K562 (cell line): ENCODE measurements at regions not wholly inside any gene's neighbourhood (a gene's known extent, or its start where the extent isn't known, plus 50 kb on each side); places are given as distances from the start of the nearest gene placed in this dataset.

ENCODE experiments used
- ATAC-seq: fragments of 200-7000 bp; cut with Tn5 transposase; 3 replicates; pipeline ENCODE4 v1.9.1; 2020; ENCODE audit warnings: moderate library complexity
- BruUV-seq: library from RNA; stranded (reverse); fragments of 400-500 nt; replicated peaks from 2 replicates; lab custom pipeline; 2021; lab: Mats Ljungman, UMichigan
- CTCF ChIA-PET: fragments of 300-600 bp; formaldehyde crosslinking; extraction: SDS; loops from one replicate; lab custom pipeline; 2021; ENCODE audit warnings: low intra/inter-chr PET ratio; lab: Yijun Ruan, JAX
- POLR2A ChIA-PET: fragments of 300-600, 350-650 bp; sonication (Branson Sonifier 250); formaldehyde crosslinking; extraction: SDS; loops from one replicate; lab custom pipeline; 2021; ENCODE audit warnings: antibody characterized with exemption, inconsistent platforms; lab: Yijun Ruan, JAX
- DNase-seq, 4 experiments: peaks; one replicate each; pipeline versions ENCODE4 v3.0.0 to v3.0.0-alpha.2; 2011 to 2018; ENCODE audit warnings: low spot score in 3 of 4, mixed read lengths in 3 of 4; ENCODE audit errors: extremely low read depth in 1 of 4
- FAIRE-seq: peaks from 2 replicates; lab custom pipeline; 2011; peaks lifted over from hg19 to GRCh38; lab: Jason Lieb, UNC
- H2AFZ ChIP-seq: 2 replicates; pipeline ENCODE4 v1.6.0; 2011; ENCODE audit warnings: low read depth, low read length, control low read depth, inconsistent platforms
- H3K27ac ChIP-seq: fragments of 200-600 bp; 3 replicates; pipeline ENCODE4 v1.8.0; 2011; ENCODE audit warnings: low read depth, mild to moderate bottlenecking, control low read depth, inconsistent platforms, low read length, moderate library complexity, mixed read lengths; ENCODE audit errors: extremely low read depth
- H3K27me3 ChIP-seq, 2 experiments: fragments of 300-600 bp in 1 of 2; 2 replicates in 1 of 2; 3 replicates in 1 of 2; pipeline versions ENCODE4 v1.6.0 to v1.8.0; 2011; ENCODE audit warnings: inconsistent platforms in 2 of 2, low read length in 2 of 2, mild to moderate bottlenecking in 1 of 2, mixed read lengths in 1 of 2, moderate library complexity in 1 of 2; ENCODE audit not compliant: control insufficient read depth in 2 of 2, insufficient read depth in 2 of 2
- H3K36me3 ChIP-seq: fragments of 300-600 bp; 3 replicates; pipeline ENCODE4 v1.8.0; 2011; ENCODE audit warnings: mild to moderate bottlenecking, low read length, inconsistent platforms; ENCODE audit not compliant: control insufficient read depth, insufficient read depth
- H3K4me1 ChIP-seq, 2 experiments: fragments of 200-600 bp in 1 of 2; replicated peaks in 1 of 2; 2 replicates in 1 of 2; 3 replicates in 1 of 2; pipeline versions ENCODE4 v1.5.1 to v1.8.0; 2011; ENCODE audit warnings: inconsistent platforms in 2 of 2, low read length in 2 of 2, mild to moderate bottlenecking in 1 of 2, mixed read lengths in 1 of 2, moderate library complexity in 1 of 2; ENCODE audit not compliant: control insufficient read depth in 2 of 2, insufficient read depth in 2 of 2
- H3K4me2 ChIP-seq: 2 replicates; pipeline ENCODE4 v1.6.1; 2011; ENCODE audit warnings: low read length, control low read depth, inconsistent platforms, mixed read lengths; ENCODE audit not compliant: insufficient read depth
- H3K4me3 ChIP-seq: fragments of 200-600 bp; sonication (generic), shearing (Covaris generic); 2 replicates; pipeline ENCODE4 v1.5.1; 2016; ENCODE audit warnings: control low read depth, inconsistent platforms
- H3K79me2 ChIP-seq: fragments of 200-600 bp; 3 replicates; pipeline ENCODE4 v1.8.0; 2011; ENCODE audit warnings: low read length, inconsistent platforms; ENCODE audit not compliant: control insufficient read depth, insufficient read depth
- H3K9ac ChIP-seq, 2 experiments: 2 replicates each; pipeline versions ENCODE4 v1.6.0 to v1.6.1; 2011; ENCODE audit warnings: low read depth in 2 of 2, low read length in 2 of 2, control low read depth in 1 of 2, inconsistent platforms in 1 of 2, mild to moderate bottlenecking in 1 of 2, mixed read lengths in 1 of 2; ENCODE audit not compliant: insufficient read depth in 1 of 2
- H3K9me1 ChIP-seq: one replicate; pipeline ENCODE4 v1.6.0; 2011; ENCODE audit warnings: inconsistent platforms, mild to moderate bottlenecking, low read length, moderate library complexity; ENCODE audit not compliant: control insufficient read depth, insufficient read depth
- H3K9me3 ChIP-seq: replicated peaks from 2 replicates; pipeline ENCODE4 v1.5.1; 2011; ENCODE audit warnings: low read depth, low read length, inconsistent platforms; ENCODE audit not compliant: control insufficient read depth, insufficient read depth
- H4K20me1 ChIP-seq: replicated peaks from 2 replicates; pipeline ENCODE4 v1.6.1; 2011; ENCODE audit warnings: low read length, inconsistent platforms, mixed read lengths; ENCODE audit not compliant: control insufficient read depth, insufficient read depth
- C11orf30 ChIP-seq: fragments of 450-650 bp; IDR thresholded peaks from 2 replicates; pipeline ENCODE4 v1.6.1; 2016; ENCODE audit warnings: low read depth, mild to moderate bottlenecking
- CHAMP1 ChIP-seq: fragments of 450-650 bp; IDR thresholded peaks from 2 replicates; pipeline ENCODE4 v1.6.1; 2016; ENCODE audit warnings: mild to moderate bottlenecking
- KLF1 ChIP-seq: fragments of 450-650 bp; IDR thresholded peaks from 2 replicates; pipeline ENCODE4 v1.6.1; 2016; ENCODE audit warnings: missing genetic modification characterization, missing compliant biosample characterization
- MAFF ChIP-seq: IDR thresholded peaks from 2 replicates; pipeline ENCODE4 v1.6.1; 2012; ENCODE audit warnings: low read length, improper control_type of control experiment
- MAFG ChIP-seq: fragments of 450-650 bp; conservative IDR thresholded peaks from 2 replicates; pipeline ENCODE4 v1.6.1; 2016; ENCODE audit warnings: missing genetic modification characterization, missing compliant biosample characterization
- MAFK ChIP-seq: IDR thresholded peaks from 2 replicates; pipeline ENCODE4 v1.6.1; 2011; ENCODE audit warnings: low read length, improper control_type of control experiment
- SIRT6 ChIP-seq: IDR thresholded peaks from one replicate; pipeline ENCODE4 v1.6.1; 2012; ENCODE audit warnings: low read depth, mild to moderate bottlenecking, control low read depth, inconsistent platforms, low read length, moderate library complexity
- SMARCB1 ChIP-seq: IDR thresholded peaks from 2 replicates; pipeline ENCODE4 v1.6.1; 2011; ENCODE audit warnings: improper control_type of control experiment, low read depth; ENCODE audit not compliant: insufficient read length
- TBL1XR1 ChIP-seq, 2 experiments: IDR thresholded peaks; 2 replicates each; pipeline ENCODE4 v1.6.1; 2012; ENCODE audit warnings: improper control_type of control experiment in 2 of 2, low read length in 2 of 2, mild to moderate bottlenecking in 1 of 2
- ZNF316 ChIP-seq: fragments of 450-650 bp; IDR thresholded peaks from 2 replicates; pipeline ENCODE4 v1.6.1; 2016
- whole genome bisulfite sequencing: fragments of 100-300 bp; shearing (Covaris generic); methylation state at CpG from one replicate; pipeline ENCODE4 v1.1.6; 2016; ENCODE audit warnings: low coverage, mixed read lengths; ENCODE audit not compliant: insufficient coverage; ENCODE audit errors: missing lambda C conversion rate; 5-methylcytosine and 5-hydroxymethylcytosine counted together
- in situ Hi-C: fragments of 300-500 bp; cut with MboI; formaldehyde crosslinking; loops from 4 replicates; pipeline ENCODE4 v1.15.0; 2018; ENCODE audit warnings: inconsistent platforms, mixed read lengths
- intact Hi-C: fragments of 100-400 bp; cut with micrococcal nuclease; formaldehyde crosslinking; loops from 2 replicates; pipeline ENCODE4 v1.14.2; 2022

- no TSS peak for BruUV-seq
- no peak overlapping the region for H3K27ac ChIP-seq
Measured at GRCh38 chr15:69669446-69669845, 216.8 kb downstream of the RPLP1 start.

GRCh38 chr15:69673291-69673881 lies 220.8 kb downstream of the RPLP1 start:
- 0% methylated on average over 11 of the region's 11 CpGs for WGBS
- TF ChIP-seq SMARCB1 (no peak), MAFF (peak; percentile 79), MAFK (peak; percentile 75), C11orf30 (peak; percentile 67), ZNF316 (peak; percentile 85), CHAMP1 (no peak), KLF1 (tag) (no peak), MAFG (tag) (peak; percentile 75), TBL1XR1 (IDR thresholded peaks at IDR 0.05; ENCODE audit: low read length in 2 of 2) (no peak)
- no peaks in the 10 kb centered on the region for H3K9me3 ChIP-seq
- no peak overlapping the region for H2AFZ ChIP-seq
- no peaks in the 10 kb centered on the region for H3K4me1 ChIP-seq
- ATAC-seq (no peak), FAIRE-seq (no peak), DNase-seq (no peak)
- ChIA-PET CTCF (no interaction called here), POLR2A (interaction anchor here (1.2 kb wide), 1 partner anchor 14 kb away, joined by 3 read pairs; no protein-coding TSS in a partner anchor)
- H3K4me3 ChIP-seq, result no peak overlapping the region
- peaks cover 6% of the 10 kb centered on the region; the same call in 1 of the 2 replicates for H4K20me1 ChIP-seq
- H3K27me3 ChIP-seq, result no peaks in the 10 kb centered on the region; a peak in 3 of 5 replicates
- BruUV-seq, result no TSS peak
- no peaks in the 10 kb centered on the region for H3K79me2 ChIP-seq
- intact Hi-C loops (no loop called here), in situ Hi-C loops (no loop called here)
- H3K27ac ChIP-seq, result no peak overlapping the region
- no peaks in the 10 kb centered on the region for H3K9me1 ChIP-seq
- H3K4me2 ChIP-seq, result no peak overlapping the region
- no peaks in the 10 kb centered on the region for H3K36me3 ChIP-seq
- no peak overlapping the region for H3K9ac ChIP-seq

More at GRCh38 chr15:69669446-69669845, 216.8 kb downstream of the RPLP1 start:
- in situ Hi-C loops (no loop called here), intact Hi-C loops (no loop called here)
- POLR2A ChIA-PET, result no interaction called here
- Histone ChIP-seq H3K36me3 (no peaks in the 10 kb centered on the region), H4K20me1 (no peaks in the 10 kb centered on the region; the same call in 1 of the 2 replicates), H3K9ac (no peak overlapping the region), H3K4me3 (no peak overlapping the region), H3K4me1 (no peaks in the 10 kb centered on the region; a peak in 1 of 5 replicates), H3K9me3 (no peaks in the 10 kb centered on the region), H3K9me1 (no peaks in the 10 kb centered on the region), H3K4me2 (no peak overlapping the region), H3K79me2 (no peaks in the 10 kb centered on the region), H2AFZ (no peak overlapping the region), H3K27me3 (peaks cover 6 to 22% of the 10 kb centered on the region in 2 experiments; a peak in 4 of 5 replicates)
- CTCF ChIA-PET, result no interaction called here
- no peak for TF ChIP-seq SIRT6
- DNase-seq (no peak), ATAC-seq (no peak), FAIRE-seq (no peak)
- 3% methylated on average over 3 of the region's 3 CpGs for WGBS
